CD4-positive, alpha-beta memory T cell (primary cell): ENCODE measurements at regions not wholly inside any gene's neighbourhood (a gene's known extent, or its start where the extent isn't known, plus 50 kb on each side); places are given as distances from the start of the nearest gene placed in this dataset.

Source experiments
- CTCF ChIA-PET: fragments of 350-600 bp; sonication (Branson Sonifier 250); formaldehyde crosslinking; loops from one replicate; lab custom pipeline; 2021; ENCODE audit warnings: inconsistent platforms; ENCODE audit not compliant: partially characterized antibody; lab: Charles Lee
- POLR2A ChIA-PET: fragments of 350-600 bp; sonication (Branson Sonifier 250); formaldehyde crosslinking; loops from one replicate; lab custom pipeline; 2021; ENCODE audit not compliant: partially characterized antibody; lab: Charles Lee
- DNase-seq, 5 donors: peaks; one replicate each; pipeline versions ENCODE4 v3.0.0 to v3.0.0-alpha.2; 2020 to 2022; ENCODE audit warnings: mixed read lengths in 1 of 5
- H3K27ac ChIP-seq: one replicate; pipeline ENCODE4 v1.7.0; 2013; ENCODE audit warnings: low read depth, low read length
- H3K27me3 ChIP-seq: 2 replicates; pipeline ENCODE4 v1.7.0; 2013; ENCODE audit warnings: mild to moderate bottlenecking, low read length, moderate library complexity; ENCODE audit not compliant: insufficient read depth
- H3K36me3 ChIP-seq: 2 replicates; pipeline ENCODE4 v1.7.0; 2013; ENCODE audit warnings: mild to moderate bottlenecking, low read length, moderate library complexity; ENCODE audit not compliant: insufficient read depth
- H3K4me1 ChIP-seq: 2 replicates; pipeline ENCODE4 v1.7.0; 2013; ENCODE audit warnings: mild to moderate bottlenecking, low read length, moderate library complexity; ENCODE audit not compliant: insufficient read depth
- H3K4me3 ChIP-seq, 2 donors: one replicate each; pipeline ENCODE4 v1.7.0; 2013; ENCODE audit warnings: low read length in 2 of 2, mild to moderate bottlenecking in 1 of 2
- H3K9me3 ChIP-seq, 2 donors: one replicate each; pipeline ENCODE4 v1.7.0; 2013; ENCODE audit warnings: low read length in 2 of 2, control low read depth in 1 of 2; ENCODE audit not compliant: control insufficient read depth in 1 of 2
- H3K27ac Mint-ChIP-seq, 7 donors: one replicate each; pipeline ENCODE4 v1.8.0; 2020 to 2021; ENCODE audit warnings: mixed read lengths in 7 of 7, mild to moderate bottlenecking in 6 of 7, inconsistent platforms in 3 of 7, moderate library complexity in 3 of 7
- H3K27me3 Mint-ChIP-seq, 2 donors: one replicate each; pipeline ENCODE4 v1.8.0; 2020 to 2021; ENCODE audit warnings: mixed read lengths in 2 of 2
- H3K36me3 Mint-ChIP-seq, 2 donors: one replicate each; pipeline ENCODE4 v1.8.0; 2020 to 2021; ENCODE audit warnings: mixed read lengths in 2 of 2, inconsistent platforms in 1 of 2, mild to moderate bottlenecking in 1 of 2
- H3K4me1 Mint-ChIP-seq, 4 donors: one replicate each; pipeline ENCODE4 v1.8.0; 2020 to 2021; ENCODE audit warnings: mixed read lengths in 4 of 4, mild to moderate bottlenecking in 1 of 4
- H3K4me3 Mint-ChIP-seq, 8 donors: one replicate each; pipeline ENCODE4 v1.8.0; 2020 to 2021; ENCODE audit warnings: mixed read lengths in 8 of 8, mild to moderate bottlenecking in 7 of 8, moderate library complexity in 6 of 8, inconsistent platforms in 3 of 8
- H3K9me3 Mint-ChIP-seq, 8 donors: one replicate each; pipeline ENCODE4 v1.8.0; 2020 to 2021; ENCODE audit warnings: mixed read lengths in 8 of 8, mild to moderate bottlenecking in 5 of 8, inconsistent platforms in 3 of 8, moderate library complexity in 1 of 8
- intact Hi-C: fragments of 100-400 bp; cut with micrococcal nuclease; formaldehyde crosslinking; loops from one replicate; pipeline ENCODE4 v1.15.1; 2023

- H3K36me3 Mint-ChIP-seq = no peaks in the 10 kb centered on the region
- Histone ChIP-seq H3K9me3 (no peaks in the 10 kb centered on the region), H3K27me3 (no peaks in the 10 kb centered on the region), H3K4me1 (no peaks in the 10 kb centered on the region), H3K27ac (no peak overlapping the region), H3K4me3 (no peak overlapping the region), H3K36me3 (no peaks in the 10 kb centered on the region)
- intact Hi-C loops = no loop called here
- peaks cover 0 to 4% (median 0%) of the 10 kb centered on the region in 8 donors for H3K9me3 Mint-ChIP-seq
- no peak for DNase-seq
- no peaks in the 10 kb centered on the region for H3K27me3 Mint-ChIP-seq
- H3K4me3 Mint-ChIP-seq = no peak overlapping the region
- no peaks in the 10 kb centered on the region for H3K4me1 Mint-ChIP-seq
- ChIA-PET CTCF (no interaction called here), POLR2A (no interaction called here)
- H3K27ac Mint-ChIP-seq = no peak overlapping the region
Measured at GRCh38 chr6:126787635-126788034, 330.8 kb upstream of the RSPO3 start.

GRCh38 chr6:126788861-126789365 lies 329.6 kb upstream of the RSPO3 start:
- intact Hi-C loops = no loop called here
- Histone ChIP-seq H3K27me3 (no peaks in the 10 kb centered on the region), H3K27ac (no peak overlapping the region), H3K4me3 (no peak overlapping the region), H3K9me3 (no peaks in the 10 kb centered on the region), H3K36me3 (no peaks in the 10 kb centered on the region), H3K4me1 (no peaks in the 10 kb centered on the region)
- no peak overlapping the region for H3K4me3 Mint-ChIP-seq
- no peaks in the 10 kb centered on the region for H3K27me3 Mint-ChIP-seq
- H3K9me3 Mint-ChIP-seq = peaks cover 0 to 4% (median 0%) of the 10 kb centered on the region in 8 donors
- H3K27ac Mint-ChIP-seq = no peak overlapping the region
- no peaks in the 10 kb centered on the region for H3K36me3 Mint-ChIP-seq
- POLR2A ChIA-PET = no interaction called here
- CTCF ChIA-PET = no interaction called here
- H3K4me1 Mint-ChIP-seq = no peaks in the 10 kb centered on the region
- DNase-seq = no peak

DNA sequence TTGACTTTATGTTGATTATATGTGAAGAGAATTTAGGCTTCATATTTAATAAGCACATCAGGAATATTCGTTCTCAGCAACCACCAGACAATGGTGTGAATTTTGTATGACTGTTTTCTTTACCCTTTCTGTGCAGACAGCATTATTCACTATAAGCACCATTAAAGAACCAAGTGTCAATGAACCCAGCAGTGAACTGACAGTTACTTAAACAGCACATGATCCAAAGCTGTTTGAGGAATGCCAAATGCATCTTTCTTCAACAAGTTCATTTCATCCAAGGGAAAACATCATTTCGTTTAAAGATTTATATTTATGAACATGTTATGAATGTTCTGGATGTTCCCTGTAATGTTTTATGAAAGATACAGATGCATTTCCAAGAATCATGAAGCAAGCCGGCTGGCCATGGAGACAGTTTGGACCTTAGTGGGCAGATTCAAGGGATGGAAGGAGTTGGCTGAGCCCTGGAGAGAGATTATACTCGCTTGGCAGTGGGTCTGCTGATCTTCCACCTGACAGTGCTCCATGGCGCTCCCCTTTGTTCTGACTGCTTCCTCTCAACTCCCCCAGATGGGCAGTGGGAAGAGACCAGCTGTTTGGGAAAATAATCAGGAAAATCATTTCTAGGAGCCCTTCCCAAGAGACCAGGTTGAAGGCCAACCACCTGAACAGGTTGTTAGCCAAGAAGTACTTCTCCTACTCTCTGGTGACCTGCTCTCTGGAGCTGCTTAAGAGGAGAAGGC lies 326.0 kb upstream of the RSPO3 start:
- CTCF ChIA-PET = no interaction called here
- no peaks in the 10 kb centered on the region for H3K27me3 Mint-ChIP-seq
- H3K27ac Mint-ChIP-seq = no peak overlapping the region

DNA sequence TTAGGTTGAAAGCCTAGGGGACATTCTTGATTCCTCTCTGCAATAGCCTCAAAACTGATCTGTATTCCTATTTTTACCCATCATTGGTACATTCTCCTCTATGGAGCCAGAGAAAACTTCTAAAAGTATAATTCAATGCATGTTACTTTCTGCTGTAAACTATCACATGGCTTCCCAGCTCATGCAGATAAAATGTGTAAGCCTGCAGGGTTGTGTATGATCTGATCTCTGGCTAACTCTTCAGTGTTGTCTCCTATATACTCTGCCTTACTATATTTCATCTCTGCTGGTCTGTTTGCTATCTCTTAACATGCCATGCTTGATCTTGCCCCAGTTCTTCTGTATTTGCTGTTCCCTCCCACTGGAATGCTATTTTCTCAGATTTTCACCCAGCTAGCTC lies 323.3 kb upstream of the RSPO3 start:
- intact Hi-C loops = no loop called here
- no peaks in the 10 kb centered on the region for H3K9me3 ChIP-seq
- Mint-ChIP-seq H3K4me3 (no peak overlapping the region), H3K27ac (no peak overlapping the region), H3K27me3 (no peaks in the 10 kb centered on the region), H3K4me1 (no peaks in the 10 kb centered on the region), H3K9me3 (no peaks in the 10 kb centered on the region), H3K36me3 (no peaks in the 10 kb centered on the region)
- no peak overlapping the region for H3K27ac ChIP-seq
- no peak for DNase-seq
- no peak overlapping the region for H3K4me3 ChIP-seq
- no peaks in the 10 kb centered on the region for H3K4me1 ChIP-seq
- H3K27me3 ChIP-seq = no peaks in the 10 kb centered on the region
- no peaks in the 10 kb centered on the region for H3K36me3 ChIP-seq
- POLR2A ChIA-PET = no interaction called here
- CTCF ChIA-PET = no interaction called here

More for the DNA sequence above, 326.0 kb upstream of the RSPO3 start:
- H3K4me3 ChIP-seq = no peak overlapping the region
- POLR2A ChIA-PET = no interaction called here
- intact Hi-C loops = no loop called here
- no peaks in the 10 kb centered on the region for H3K9me3 ChIP-seq
- Mint-ChIP-seq H3K36me3 (no peaks in the 10 kb centered on the region), H3K4me3 (no peak overlapping the region), H3K9me3 (peaks cover 0 to 2% (median 0%) of the 10 kb centered on the region in 8 donors), H3K4me1 (no peaks in the 10 kb centered on the region)
- H3K36me3 ChIP-seq = no peaks in the 10 kb centered on the region
- no peak overlapping the region for H3K27ac ChIP-seq
- H3K27me3 ChIP-seq = no peaks in the 10 kb centered on the region
- no peaks in the 10 kb centered on the region for H3K4me1 ChIP-seq
- no peak for DNase-seq

GRCh38 chr6:126797981-126798380 lies 320.5 kb upstream of the RSPO3 start:
- no peaks in the 10 kb centered on the region for H3K36me3 Mint-ChIP-seq
- H3K27me3 Mint-ChIP-seq = no peaks in the 10 kb centered on the region

GRCh38 chr6:126803769-126804168 lies 314.7 kb upstream of the RSPO3 start:
- DNase-seq = no peak
- no peak overlapping the region for H3K27ac Mint-ChIP-seq
- H3K36me3 Mint-ChIP-seq = no peaks in the 10 kb centered on the region
- Histone ChIP-seq H3K27me3 (no peaks in the 10 kb centered on the region), H3K9me3 (no peaks in the 10 kb centered on the region), H3K4me1 (no peaks in the 10 kb centered on the region), H3K27ac (no peak overlapping the region), H3K4me3 (no peak overlapping the region), H3K36me3 (no peaks in the 10 kb centered on the region)
- no peak overlapping the region for H3K4me3 Mint-ChIP-seq
- no peaks in the 10 kb centered on the region for H3K4me1 Mint-ChIP-seq
- H3K9me3 Mint-ChIP-seq = peaks cover 0 to 4% (median 0%) of the 10 kb centered on the region in 8 donors
- intact Hi-C loops = no loop called here
- ChIA-PET POLR2A (no interaction called here), CTCF (no interaction called here)
- H3K27me3 Mint-ChIP-seq = peaks cover 0 to 2% of the 10 kb centered on the region in 2 donors

More at GRCh38 chr6:126797981-126798380, 320.5 kb upstream of the RSPO3 start:
- Mint-ChIP-seq H3K9me3 (no peaks in the 10 kb centered on the region), H3K4me3 (no peak overlapping the region), H3K27ac (no peak overlapping the region), H3K4me1 (no peaks in the 10 kb centered on the region)
- no peak overlapping the region for H3K27ac ChIP-seq
- no peak overlapping the region for H3K4me3 ChIP-seq
- POLR2A ChIA-PET = no interaction called here
- H3K27me3 ChIP-seq = no peaks in the 10 kb centered on the region
- no peaks in the 10 kb centered on the region for H3K36me3 ChIP-seq
- no peaks in the 10 kb centered on the region for H3K9me3 ChIP-seq
- intact Hi-C loops = no loop called here
- H3K4me1 ChIP-seq = no peaks in the 10 kb centered on the region
- CTCF ChIA-PET = no interaction called here
- no peak for DNase-seq

- Mint-ChIP-seq H3K27me3 (peaks cover 0 to 2% of the 10 kb centered on the region in 2 donors), H3K4me3 (no peak overlapping the region), H3K4me1 (no peaks in the 10 kb centered on the region), H3K27ac (no peak overlapping the region), H3K9me3 (peaks cover 0 to 4% (median 0%) of the 10 kb centered on the region in 8 donors), H3K36me3 (no peaks in the 10 kb centered on the region)
- Histone ChIP-seq H3K27ac (no peak overlapping the region), H3K4me3 (no peak overlapping the region), H3K27me3 (no peaks in the 10 kb centered on the region), H3K9me3 (no peaks in the 10 kb centered on the region), H3K4me1 (no peaks in the 10 kb centered on the region), H3K36me3 (no peaks in the 10 kb centered on the region)
- CTCF ChIA-PET = no interaction called here
- POLR2A ChIA-PET = no interaction called here
- intact Hi-C loops = no loop called here
- no peak for DNase-seq
Measured at GRCh38 chr6:126804332-126805064, 314.0 kb upstream of the RSPO3 start.
